GM12878 (cell line): ENCODE measurements at regions not wholly inside any gene's neighbourhood (a gene's known extent, or its start where the extent isn't known, plus 50 kb on each side); places are given as distances from the start of the nearest gene placed in this dataset.

ENCODE experiments used
- ATAC-seq: fragments of 200-7000 bp; cut with Tn5 transposase; 3 replicates; pipeline ENCODE4 v1.9.1; 2020; ENCODE audit warnings: mild to moderate bottlenecking, moderate library complexity
- BruUV-seq: library from RNA; stranded (reverse); fragments of 400-500 nt; replicated peaks from 2 replicates; lab custom pipeline; 2021; lab: Mats Ljungman, UMichigan
- CTCF ChIA-PET: fragments of 300-600 bp; sonication (Branson Sonifier 250); formaldehyde crosslinking; extraction: SDS; loops from one replicate; lab custom pipeline; 2021; ENCODE audit warnings: inconsistent platforms; lab: Yijun Ruan, JAX
- POLR2A ChIA-PET: fragments of 350-600 bp; formaldehyde crosslinking; extraction: SDS; loops from one replicate; lab custom pipeline; 2021; ENCODE audit warnings: inconsistent platforms; lab: Charles Lee
- RAD21 ChIA-PET: fragments of 300-600 bp; sonication (Branson Sonifier 250); formaldehyde crosslinking; loops from one replicate; lab custom pipeline; 2023; ENCODE audit warnings: antibody characterized with exemption; ENCODE audit not compliant: unreplicated experiment; lab: Charles Lee
- SMC1A ChIA-PET: fragments of 300-600 bp; sonication (Branson Sonifier 250); formaldehyde crosslinking; loops from one replicate; lab custom pipeline; 2023; ENCODE audit not compliant: unreplicated experiment, uncharacterized antibody; lab: Charles Lee
- DNase-seq: peaks from one replicate; pipeline ENCODE4 v3.0.0-alpha.2; 2011; ENCODE audit warnings: low read depth, low spot score
- FAIRE-seq: peaks from 3 replicates; lab custom pipeline; 2011; peaks lifted over from hg19 to GRCh38; lab: Jason Lieb, UNC
- H2AFZ ChIP-seq: 2 replicates; pipeline ENCODE4 v1.6.0; 2011; ENCODE audit warnings: low read depth, low read length, control low read depth; ENCODE audit not compliant: control insufficient read depth
- H3K27ac ChIP-seq: 2 replicates; pipeline ENCODE4 v1.5.1; 2011; ENCODE audit warnings: control low read depth; ENCODE audit not compliant: control insufficient read depth, insufficient read depth
- H3K27me3 ChIP-seq, 2 experiments: replicated peaks in 1 of 2; 2 replicates each; pipeline versions ENCODE4 v1.6.0 to v1.6.1; 2011; ENCODE audit warnings: low read length in 1 of 2; ENCODE audit not compliant: control insufficient read depth in 2 of 2, insufficient read depth in 2 of 2
- H3K36me3 ChIP-seq, 2 experiments: 2 replicates each; pipeline ENCODE4 v1.5.1; 2011; ENCODE audit warnings: low read length in 1 of 2; ENCODE audit not compliant: control insufficient read depth in 2 of 2, insufficient read depth in 2 of 2
- H3K4me1 ChIP-seq: 2 replicates; pipeline ENCODE4 v1.6.1; 2011; ENCODE audit warnings: mild to moderate bottlenecking, low read length, moderate library complexity, mixed read lengths; ENCODE audit not compliant: control insufficient read depth, insufficient read depth
- H3K4me2 ChIP-seq: 2 replicates; pipeline ENCODE4 v1.6.0; 2011; ENCODE audit warnings: control low read depth; ENCODE audit not compliant: control insufficient read depth, insufficient read depth
- H3K4me3 ChIP-seq: fragments of 200-600 bp; sonication (generic); 2 replicates; pipeline ENCODE4 v1.5.1; 2016
- H3K79me2 ChIP-seq: 2 replicates; pipeline ENCODE4 v1.6.0; 2011; ENCODE audit warnings: low read length; ENCODE audit not compliant: control insufficient read depth, insufficient read depth
- H3K9ac ChIP-seq: 2 replicates; pipeline ENCODE4 v1.8.0; 2011; ENCODE audit warnings: low read length, control low read depth, mixed read lengths; ENCODE audit not compliant: control insufficient read depth, insufficient read depth
- H3K9me3 ChIP-seq: replicated peaks from 3 replicates; pipeline ENCODE4 v1.5.1; 2011; ENCODE audit warnings: mild to moderate bottlenecking, low read length; ENCODE audit not compliant: control insufficient read depth, insufficient read depth
- H4K20me1 ChIP-seq: 2 replicates; pipeline ENCODE4 v1.6.0; 2011; ENCODE audit not compliant: control insufficient read depth, insufficient read depth
- BCL11A ChIP-seq: IDR thresholded peaks from 2 replicates; pipeline ENCODE4 v1.6.1; 2011; ENCODE audit warnings: low read depth, low read length
- BMI1 ChIP-seq: fragments of 450-650 bp; IDR thresholded peaks from 2 replicates; pipeline ENCODE4 v1.6.1; 2016; ENCODE audit warnings: mild to moderate bottlenecking, moderate library complexity, borderline replicate concordance
- E2F4 ChIP-seq: IDR thresholded peaks from 2 replicates; pipeline ENCODE4 v1.6.1; 2012; ENCODE audit warnings: low read depth, low read length, improper control_type of control experiment
- EZH2 ChIP-seq: IDR thresholded peaks from 2 replicates; pipeline ENCODE4 v1.6.1; 2012; ENCODE audit warnings: low read depth, mild to moderate bottlenecking, control low read depth, inconsistent platforms, low read length, borderline replicate concordance; ENCODE audit not compliant: control insufficient read depth
- KDM1A ChIP-seq: fragments of 200-600 bp; sonication (generic); IDR thresholded peaks from 2 replicates; pipeline ENCODE4 v1.6.1; 2016; ENCODE audit warnings: borderline replicate concordance
- NFYA ChIP-seq: IDR thresholded peaks from 2 replicates; pipeline ENCODE4 v1.6.1; 2011; ENCODE audit warnings: low read depth, mild to moderate bottlenecking, low read length, improper control_type of control experiment, borderline replicate concordance
- PAX5 ChIP-seq: IDR thresholded peaks from 2 replicates; pipeline ENCODE4 v1.6.1; 2011; ENCODE audit warnings: low read depth, low read length, borderline replicate concordance
- SMC3 ChIP-seq: IDR thresholded peaks from 2 replicates; pipeline ENCODE4 v1.6.1; 2011; ENCODE audit warnings: low read length, improper control_type of control experiment, borderline replicate concordance
- TCF12 ChIP-seq: IDR thresholded peaks from 2 replicates; pipeline ENCODE4 v1.6.1; 2011; ENCODE audit warnings: low read depth, mild to moderate bottlenecking, low read length
- ZNF24 ChIP-seq: fragments of 450-650 bp; IDR thresholded peaks from 2 replicates; pipeline ENCODE4 v1.6.1; 2017; ENCODE audit warnings: antibody characterized with exemption, mild to moderate bottlenecking
- ZNF592 ChIP-seq: fragments of 450-650 bp; IDR thresholded peaks from 2 replicates; pipeline ENCODE4 v1.6.1; 2017; ENCODE audit warnings: mild to moderate bottlenecking, moderate library complexity
- WGBS: methylation state at CpG from one replicate; pipeline ENCODE4 v1.1.6; 2016; ENCODE audit warnings: low lambda C conversion rate; ENCODE audit not compliant: insufficient replicate concordance, insufficient coverage; ENCODE audit errors: missing lambda C conversion rate; 5-methylcytosine and 5-hydroxymethylcytosine counted together
- in situ Hi-C: fragments of 300-500 bp; cut with MboI; formaldehyde crosslinking; loops from 9 replicates; pipeline ENCODE4 v1.14.3; 2018; ENCODE audit warnings: mixed read lengths
- intact Hi-C: fragments of 100-400 bp; cut with micrococcal nuclease; formaldehyde crosslinking; loops from one replicate; pipeline ENCODE4 v1.14.2; 2022; ENCODE audit not compliant: unreplicated experiment
- TF ChIP-seq, protein P1 (sequence below): fragments of 150-350 bp; IDR thresholded peaks from 2 replicates; pipeline ENCODE4 v1.6.1; 2014; ENCODE audit warnings: mild to moderate bottlenecking, low read depth, low read length

DNA sequence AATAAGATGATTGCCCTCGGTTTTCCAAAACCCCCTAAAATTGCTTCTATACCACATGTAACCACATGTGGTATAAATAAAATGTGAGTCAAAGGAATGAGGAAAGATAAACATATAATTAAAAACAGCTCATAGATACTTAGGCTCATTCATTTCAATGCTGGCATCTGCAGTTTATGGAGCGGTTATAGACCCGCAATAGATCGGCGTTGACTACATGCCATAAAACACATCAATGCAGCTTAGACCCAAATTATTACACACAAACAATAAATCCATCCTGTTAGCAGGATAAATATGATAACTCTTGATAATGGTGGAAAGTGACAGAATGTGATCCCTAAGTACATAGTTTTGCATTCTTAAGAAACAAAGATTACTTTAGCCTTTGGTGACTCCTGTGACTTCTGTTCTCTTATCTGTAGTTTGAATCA is 143.7 kb downstream of the NR2F2 start:
- no peak overlapping the region for H3K9ac ChIP-seq
- ATAC-seq (no peak), FAIRE-seq (no peak), DNase-seq (no peak)
- H3K9me3 ChIP-seq: no peaks in the 10 kb centered on the region
- no peak overlapping the region for H3K27ac ChIP-seq
- WGBS: 63% methylated on average over 5 of the region's 5 CpGs
- ChIA-PET POLR2A (no interaction called here), CTCF (no interaction called here), RAD21 (no interaction called here), SMC1A (interaction anchor here (1.1 kb wide), 1 partner anchor 57 kb away, joined by 3 read pairs; no protein-coding TSS in a partner anchor)
- no peak overlapping the region for H3K4me2 ChIP-seq
- no peaks in the 10 kb centered on the region for H3K79me2 ChIP-seq
- TF ChIP-seq SMC3: no peak
- TF ChIP-seq TCF12: no peak
- no peak for TF ChIP-seq EZH2
- TF ChIP-seq BMI1: no peak
- TF ChIP-seq KDM1A: no peak
- no peak for TF ChIP-seq NFYA
- TF ChIP-seq ZNF592: no peak
- TF ChIP-seq BCL11A: no peak
- TF ChIP-seq, protein P1, sequence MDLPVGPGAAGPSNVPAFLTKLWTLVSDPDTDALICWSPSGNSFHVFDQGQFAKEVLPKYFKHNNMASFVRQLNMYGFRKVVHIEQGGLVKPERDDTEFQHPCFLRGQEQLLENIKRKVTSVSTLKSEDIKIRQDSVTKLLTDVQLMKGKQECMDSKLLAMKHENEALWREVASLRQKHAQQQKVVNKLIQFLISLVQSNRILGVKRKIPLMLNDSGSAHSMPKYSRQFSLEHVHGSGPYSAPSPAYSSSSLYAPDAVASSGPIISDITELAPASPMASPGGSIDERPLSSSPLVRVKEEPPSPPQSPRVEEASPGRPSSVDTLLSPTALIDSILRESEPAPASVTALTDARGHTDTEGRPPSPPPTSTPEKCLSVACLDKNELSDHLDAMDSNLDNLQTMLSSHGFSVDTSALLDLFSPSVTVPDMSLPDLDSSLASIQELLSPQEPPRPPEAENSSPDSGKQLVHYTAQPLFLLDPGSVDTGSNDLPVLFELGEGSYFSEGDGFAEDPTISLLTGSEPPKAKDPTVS: no peak
- no peak for TF ChIP-seq PAX5
- TF ChIP-seq E2F4: no peak
- TF ChIP-seq ZNF24: no peak
- no peaks in the 10 kb centered on the region for H4K20me1 ChIP-seq
- H3K4me3 ChIP-seq: no peak overlapping the region
- H3K27me3 ChIP-seq: peaks cover 0 to 2% of the 10 kb centered on the region in 2 experiments; a peak in 1 of 4 replicates
- H2AFZ ChIP-seq: no peak overlapping the region
- BruUV-seq: no TSS peak
- in situ Hi-C loops: no loop called here
- H3K4me1 ChIP-seq: no peaks in the 10 kb centered on the region
- H3K36me3 ChIP-seq: no peaks in the 10 kb centered on the region
- intact Hi-C loops: no loop called here
